ENCODE measurements at regions not wholly inside any gene's neighbourhood (a gene's known extent, or its start where the extent isn't known, plus 50 kb on each side); places are given as distances from the start of the nearest gene placed in this dataset.

- H3K4me3 ChIP-seq (ENCODE audit: control insufficient read depth, low read depth, low read length), result no peak overlapping the region
- no peak for TF ChIP-seq CTCF (conservative IDR thresholded peaks at IDR 0.05; ENCODE audit: control insufficient read depth, insufficient read depth, low read depth, low read length)
- no peak for DNase-seq (ENCODE audit: low read depth)
These were observed 50.0 kb upstream of the LCTL start for GRCh38 chr15:66615846-66616245.

DNA sequence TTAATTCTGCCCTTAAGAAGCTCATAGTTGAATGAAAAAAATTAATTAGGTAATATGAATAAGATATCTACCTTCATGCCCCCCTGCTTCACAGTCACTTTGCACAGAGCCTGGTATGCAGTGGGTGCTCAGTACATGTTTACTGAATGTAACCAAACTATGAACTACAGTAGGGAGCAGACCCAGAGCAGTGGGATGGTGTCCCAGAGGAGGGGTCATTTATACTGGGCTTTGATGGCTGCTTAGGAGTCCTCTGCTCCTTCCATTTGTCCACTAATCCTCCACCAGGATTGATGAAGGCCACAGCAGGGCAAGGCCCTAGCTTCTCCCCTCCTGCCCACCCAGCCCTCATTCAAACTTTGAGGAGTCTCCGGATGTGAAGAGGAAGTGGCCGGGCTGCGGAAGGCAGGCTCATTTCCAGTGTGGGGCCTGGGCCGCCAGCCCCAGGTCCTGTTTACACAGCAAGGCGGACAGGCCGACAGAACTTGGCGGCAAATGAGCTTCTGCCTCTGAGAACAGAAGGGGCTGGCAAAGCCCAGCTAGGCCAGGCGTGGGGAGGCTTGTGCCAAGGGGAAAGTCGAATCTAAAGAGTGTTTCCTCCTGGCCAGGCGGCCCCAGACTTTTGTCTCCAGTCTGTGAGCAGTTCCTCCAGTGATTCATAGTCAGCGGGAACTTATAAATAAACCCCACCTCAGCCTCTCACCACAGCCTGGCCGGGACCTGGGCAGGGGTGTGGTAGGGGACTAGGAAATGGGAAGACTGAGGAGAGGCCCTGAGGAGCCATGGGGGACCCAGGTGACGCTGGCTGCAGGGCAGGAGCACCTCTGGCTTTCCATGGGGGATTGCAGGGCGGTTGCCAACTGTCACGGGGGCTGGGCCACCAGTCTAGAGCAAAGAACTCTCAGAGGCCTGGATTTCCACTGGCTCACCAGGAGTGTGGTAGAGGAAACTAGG is 51.6 kb upstream of the LCTL start:
- no peak for TF ChIP-seq CTCF (conservative IDR thresholded peaks at IDR 0.05; ENCODE audit: control insufficient read depth, insufficient read depth, low read depth, low read length)
- no peak overlapping the region for H3K4me3 ChIP-seq (ENCODE audit: control insufficient read depth, low read depth, low read length)
- DNase-seq (ENCODE audit: low read depth), result peak; percentile 59

GRCh38 chr15:66619152-66619903 is 53.5 kb upstream of the LCTL start:
- H3K4me3 ChIP-seq (ENCODE audit: control insufficient read depth, low read depth, low read length), result no peak overlapping the region
- DNase-seq (ENCODE audit: low read depth), result peak; percentile 68
- peak; percentile 90 for TF ChIP-seq CTCF (conservative IDR thresholded peaks at IDR 0.05; ENCODE audit: control insufficient read depth, insufficient read depth, low read depth, low read length)

DNA sequence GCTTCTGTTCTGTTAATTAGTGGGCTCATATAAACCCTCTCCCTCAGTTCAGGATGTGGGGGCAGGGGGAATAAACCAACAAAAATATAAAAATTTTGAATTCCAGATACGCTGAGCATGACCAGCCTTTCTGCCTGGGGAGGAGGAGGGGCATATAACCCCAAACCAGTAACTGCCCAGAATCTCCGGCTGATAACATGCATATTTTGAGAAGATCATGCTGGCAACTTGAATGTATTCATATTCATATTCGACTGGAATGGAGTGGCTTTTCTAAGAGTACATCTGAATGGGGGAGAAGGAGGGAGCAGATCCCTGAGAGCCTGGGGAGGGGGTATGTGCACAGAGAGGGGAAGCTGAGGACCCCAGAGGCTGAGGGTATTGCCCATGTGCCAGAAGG is 54.5 kb upstream of the LCTL start:
- no peak overlapping the region for H3K4me3 ChIP-seq (ENCODE audit: control insufficient read depth, low read depth, low read length)
- no peak for DNase-seq (ENCODE audit: low read depth)
- no peak for TF ChIP-seq CTCF (conservative IDR thresholded peaks at IDR 0.05; ENCODE audit: control insufficient read depth, insufficient read depth, low read depth, low read length)

- TF ChIP-seq CTCF (conservative IDR thresholded peaks at IDR 0.05; ENCODE audit: control insufficient read depth, insufficient read depth, low read depth, low read length), result no peak
- no peak for DNase-seq (ENCODE audit: low read depth)
These were observed 55.0 kb upstream of the LCTL start for GRCh38 chr15:66620744-66621344.

More at GRCh38 chr15:66620744-66621344, 55.0 kb upstream of the LCTL start:
- no peak overlapping the region for H3K4me3 ChIP-seq (ENCODE audit: control insufficient read depth, low read depth, low read length)
